Astrocyte (in vitro differentiated cells and primary cell): ENCODE measurements at regions not wholly inside any gene's neighbourhood (a gene's known extent, or its start where the extent isn't known, plus 50 kb on each side); places are given as distances from the start of the nearest gene placed in this dataset.

ENCODE experiments used
- DNase-seq: peaks from one replicate; pipeline ENCODE4 v3.0.0-alpha.2; 2010; ENCODE audit warnings: low read depth
- FAIRE-seq: peaks from 2 replicates; lab custom pipeline; 2011; peaks lifted over from hg19 to GRCh38; lab: Jason Lieb, UNC
- H2AFZ ChIP-seq: 2 replicates; pipeline ENCODE4 v1.6.0; 2012; ENCODE audit warnings: low read depth, low read length, inconsistent platforms
- H3K27ac ChIP-seq: 2 replicates; pipeline ENCODE4 v1.5.1; 2011; ENCODE audit warnings: low read depth, low read length, inconsistent platforms
- H3K27me3 ChIP-seq: 2 replicates; pipeline ENCODE4 v1.6.0; 2011; ENCODE audit warnings: low read length, inconsistent platforms; ENCODE audit not compliant: insufficient read depth
- H3K36me3 ChIP-seq: 2 replicates; pipeline ENCODE4 v1.5.1; 2011; ENCODE audit warnings: low read length, inconsistent platforms; ENCODE audit not compliant: insufficient read depth
- H3K4me1 ChIP-seq: 2 replicates; pipeline ENCODE4 v1.5.1; 2011; ENCODE audit warnings: low read length, inconsistent platforms; ENCODE audit not compliant: insufficient read depth
- H3K4me2 ChIP-seq: 2 replicates; pipeline ENCODE4 v1.6.0; 2012; ENCODE audit warnings: low read length, inconsistent platforms
- H3K4me3 ChIP-seq: 2 replicates; pipeline ENCODE4 v1.5.1; 2011; ENCODE audit warnings: low read depth, mild to moderate bottlenecking, low read length, inconsistent platforms; ENCODE audit not compliant: insufficient read depth
- H3K79me2 ChIP-seq: 2 replicates; pipeline ENCODE4 v1.6.0; 2012; ENCODE audit warnings: mild to moderate bottlenecking, low read length, inconsistent platforms; ENCODE audit not compliant: insufficient read depth
- H3K9ac ChIP-seq: 2 replicates; pipeline ENCODE4 v1.6.0; 2012; ENCODE audit warnings: mild to moderate bottlenecking, low read length, inconsistent platforms
- H3K9me3 ChIP-seq: 2 replicates; pipeline ENCODE4 v1.5.1; 2012; ENCODE audit warnings: low read depth, mild to moderate bottlenecking, low read length, inconsistent platforms; ENCODE audit not compliant: insufficient read depth
- H4K20me1 ChIP-seq: 2 replicates; pipeline ENCODE4 v1.6.0; 2012; ENCODE audit warnings: low read length, inconsistent platforms; ENCODE audit not compliant: insufficient read depth
- H3K27ac Mint-ChIP-seq: one replicate; pipeline ENCODE4 v1.8.0; 2021; ENCODE audit warnings: mild to moderate bottlenecking, mixed read lengths; ENCODE audit not compliant: unreplicated experiment
- H3K27me3 Mint-ChIP-seq: one replicate; pipeline ENCODE4 v1.8.0; 2021; ENCODE audit warnings: low read depth, mixed read lengths; ENCODE audit not compliant: unreplicated experiment
- H3K36me3 Mint-ChIP-seq: one replicate; pipeline ENCODE4 v1.8.0; 2021; ENCODE audit warnings: low read depth, mixed read lengths; ENCODE audit not compliant: unreplicated experiment
- H3K4me1 Mint-ChIP-seq: one replicate; pipeline ENCODE4 v1.8.0; 2021; ENCODE audit warnings: low read depth, mixed read lengths; ENCODE audit not compliant: unreplicated experiment
- H3K4me3 Mint-ChIP-seq: one replicate; pipeline ENCODE4 v1.8.0; 2021; ENCODE audit warnings: mild to moderate bottlenecking, moderate library complexity, mixed read lengths; ENCODE audit not compliant: unreplicated experiment
- H3K9me3 Mint-ChIP-seq: one replicate; pipeline ENCODE4 v1.8.0; 2021; ENCODE audit warnings: mild to moderate bottlenecking, mixed read lengths; ENCODE audit not compliant: unreplicated experiment
- EZH2 ChIP-seq: IDR thresholded peaks from 2 replicates; pipeline ENCODE4 v1.6.1; 2012; ENCODE audit warnings: mild to moderate bottlenecking, low read length, inconsistent platforms; ENCODE audit not compliant: insufficient read depth
- TF ChIP-seq, protein P1 (sequence below): IDR thresholded peaks from 2 replicates; pipeline ENCODE4 v1.5.1; 2011; ENCODE audit warnings: low read depth, mild to moderate bottlenecking, inconsistent platforms, low read length, moderate library complexity; ENCODE audit not compliant: insufficient read depth

DNA sequence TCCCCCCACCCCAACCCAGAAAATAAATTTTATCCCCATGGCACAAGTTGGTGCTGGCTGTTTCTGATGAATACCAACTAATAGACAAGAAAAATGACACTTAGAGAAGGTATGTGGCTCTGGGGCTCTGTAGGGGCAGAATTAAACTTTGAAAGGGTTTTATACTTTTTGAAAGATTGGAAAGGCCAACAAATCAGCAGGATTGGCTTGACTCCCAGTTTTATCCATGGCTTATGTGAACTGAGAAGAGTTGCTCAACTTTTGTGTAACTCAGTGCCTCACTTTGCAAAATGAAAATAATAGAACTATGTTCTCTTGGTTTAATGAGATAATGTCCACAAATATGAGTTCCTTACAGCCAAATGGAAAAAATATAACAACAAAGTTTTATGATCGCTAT, 288.9 kb upstream of the KIF2A start:
- no peak for FAIRE-seq
- Histone ChIP-seq H3K4me2 (no peak overlapping the region), H3K4me1 (no peaks in the 10 kb centered on the region), H2AFZ (no peak overlapping the region), H3K79me2 (no peaks in the 10 kb centered on the region), H3K9ac (no peak overlapping the region), H3K4me3 (no peak overlapping the region), H3K27me3 (no peaks in the 10 kb centered on the region), H3K27ac (no peak overlapping the region), H3K9me3 (no peaks in the 10 kb centered on the region), H3K36me3 (no peaks in the 10 kb centered on the region), H4K20me1 (no peaks in the 10 kb centered on the region)
- Mint-ChIP-seq H3K36me3 (no peaks in the 10 kb centered on the region), H3K4me3 (no peak overlapping the region), H3K4me1 (no peaks in the 10 kb centered on the region), H3K27me3 (peaks cover 7% of the 10 kb centered on the region), H3K27ac (no peak overlapping the region), H3K9me3 (peaks cover 5% of the 10 kb centered on the region)
- no peak for TF ChIP-seq EZH2
- TF ChIP-seq, protein P1, sequence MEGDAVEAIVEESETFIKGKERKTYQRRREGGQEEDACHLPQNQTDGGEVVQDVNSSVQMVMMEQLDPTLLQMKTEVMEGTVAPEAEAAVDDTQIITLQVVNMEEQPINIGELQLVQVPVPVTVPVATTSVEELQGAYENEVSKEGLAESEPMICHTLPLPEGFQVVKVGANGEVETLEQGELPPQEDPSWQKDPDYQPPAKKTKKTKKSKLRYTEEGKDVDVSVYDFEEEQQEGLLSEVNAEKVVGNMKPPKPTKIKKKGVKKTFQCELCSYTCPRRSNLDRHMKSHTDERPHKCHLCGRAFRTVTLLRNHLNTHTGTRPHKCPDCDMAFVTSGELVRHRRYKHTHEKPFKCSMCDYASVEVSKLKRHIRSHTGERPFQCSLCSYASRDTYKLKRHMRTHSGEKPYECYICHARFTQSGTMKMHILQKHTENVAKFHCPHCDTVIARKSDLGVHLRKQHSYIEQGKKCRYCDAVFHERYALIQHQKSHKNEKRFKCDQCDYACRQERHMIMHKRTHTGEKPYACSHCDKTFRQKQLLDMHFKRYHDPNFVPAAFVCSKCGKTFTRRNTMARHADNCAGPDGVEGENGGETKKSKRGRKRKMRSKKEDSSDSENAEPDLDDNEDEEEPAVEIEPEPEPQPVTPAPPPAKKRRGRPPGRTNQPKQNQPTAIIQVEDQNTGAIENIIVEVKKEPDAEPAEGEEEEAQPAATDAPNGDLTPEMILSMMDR, result no peak
- no peak for DNase-seq

DNA sequence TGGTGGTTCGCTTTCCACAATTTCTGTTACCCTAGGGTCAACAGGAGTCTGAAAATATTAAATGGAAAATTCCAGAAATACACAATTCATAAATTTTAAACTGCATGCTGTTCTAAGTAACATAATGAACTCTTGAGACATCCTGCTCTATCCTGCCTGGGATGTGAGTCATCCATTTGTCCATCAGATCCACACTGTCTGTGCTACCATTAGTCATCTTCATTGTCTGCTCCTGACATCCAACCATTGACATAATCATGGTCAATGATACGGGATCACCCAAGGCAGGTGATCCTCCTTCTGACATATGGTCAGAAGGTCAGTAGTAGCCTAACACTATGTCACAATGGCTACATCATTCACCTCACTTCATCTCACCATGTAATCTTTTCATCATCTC, 276.7 kb upstream of the KIF2A start:
- Histone ChIP-seq H3K79me2 (no peaks in the 10 kb centered on the region), H3K4me1 (no peaks in the 10 kb centered on the region), H3K9me3 (no peaks in the 10 kb centered on the region), H3K27me3 (no peaks in the 10 kb centered on the region), H4K20me1 (no peaks in the 10 kb centered on the region), H3K4me2 (no peak overlapping the region), H3K9ac (no peak overlapping the region), H3K36me3 (no peaks in the 10 kb centered on the region), H2AFZ (no peak overlapping the region), H3K27ac (no peak overlapping the region), H3K4me3 (no peak overlapping the region)
- TF ChIP-seq, protein P1, result no peak
- no peak for TF ChIP-seq EZH2
- H3K4me3 Mint-ChIP-seq, result no peak overlapping the region
- H3K4me1 Mint-ChIP-seq, result peaks cover 6% of the 10 kb centered on the region
- no peak for FAIRE-seq
- DNase-seq, result peak; percentile 3
- H3K9me3 Mint-ChIP-seq, result no peaks in the 10 kb centered on the region
- peaks cover 2% of the 10 kb centered on the region for H3K27me3 Mint-ChIP-seq
- H3K27ac Mint-ChIP-seq, result no peak overlapping the region
- no peaks in the 10 kb centered on the region for H3K36me3 Mint-ChIP-seq

DNA sequence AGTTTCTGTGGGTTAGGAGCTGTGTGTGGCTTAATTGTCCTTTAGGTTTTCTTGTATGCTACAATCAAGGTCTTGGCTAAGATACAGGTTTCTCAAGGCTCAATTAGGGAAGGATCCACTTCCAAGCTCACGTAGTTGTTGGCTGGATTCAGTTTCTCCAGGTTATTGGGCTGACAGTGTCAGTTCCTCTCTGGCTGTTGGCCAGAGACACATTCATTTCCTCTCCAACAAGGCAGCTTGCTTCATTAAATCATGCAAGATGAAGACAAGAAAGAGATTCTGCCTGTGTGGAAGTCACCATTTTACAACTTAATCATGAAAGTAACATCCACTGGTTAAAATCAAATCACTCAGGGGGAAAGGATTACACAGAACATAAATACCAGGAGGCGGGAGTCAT, 275.7 kb upstream of the KIF2A start:
- H3K27me3 ChIP-seq, result no peaks in the 10 kb centered on the region
- H2AFZ ChIP-seq, result no peak overlapping the region
- no peak for DNase-seq
- H4K20me1 ChIP-seq, result no peaks in the 10 kb centered on the region
- H3K79me2 ChIP-seq, result no peaks in the 10 kb centered on the region
- Mint-ChIP-seq H3K36me3 (no peaks in the 10 kb centered on the region), H3K9me3 (no peaks in the 10 kb centered on the region), H3K27me3 (peaks cover 4% of the 10 kb centered on the region), H3K4me1 (peaks cover 6% of the 10 kb centered on the region), H3K4me3 (no peak overlapping the region), H3K27ac (no peak overlapping the region)
- H3K4me1 ChIP-seq, result no peaks in the 10 kb centered on the region
- no peak for TF ChIP-seq EZH2
- TF ChIP-seq, protein P1, result no peak
- no peak overlapping the region for H3K4me2 ChIP-seq
- no peaks in the 10 kb centered on the region for H3K9me3 ChIP-seq
- no peak overlapping the region for H3K27ac ChIP-seq
- no peak for FAIRE-seq
- no peak overlapping the region for H3K9ac ChIP-seq
- H3K4me3 ChIP-seq, result no peak overlapping the region
- H3K36me3 ChIP-seq, result no peaks in the 10 kb centered on the region
